IMR-90 (cell line): ENCODE measurements at regions not wholly inside any gene's neighbourhood (a gene's known extent, or its start where the extent isn't known, plus 50 kb on each side); places are given as distances from the start of the nearest gene placed in this dataset.

ENCODE experiments used
- ATAC-seq: fragments of 200-7000 bp; cut with Tn5 transposase; 2 replicates; pipeline ENCODE4 v1.9.1; 2020; ENCODE audit warnings: low read depth, mild to moderate bottlenecking, moderate library complexity
- BruUV-seq: library from RNA; stranded (reverse); fragments of 400-500 nt; replicated peaks from 2 replicates; lab custom pipeline; 2021; lab: Mats Ljungman, UMichigan
- CTCF ChIA-PET: fragments of 300-600 bp; formaldehyde crosslinking; extraction: SDS; loops from one replicate; lab custom pipeline; 2021; ENCODE audit warnings: antibody characterized with exemption; lab: Yijun Ruan, JAX
- POLR2A ChIA-PET: fragments of 300-600 bp; sonication (Branson Sonifier 250); formaldehyde crosslinking; loops from one replicate; lab custom pipeline; 2022; ENCODE audit warnings: antibody characterized with exemption; ENCODE audit not compliant: unreplicated experiment; lab: Charles Lee
- DNase-seq: peaks from one replicate; pipeline ENCODE4 v3.0.0; 2013
- H2AFZ ChIP-seq: replicated peaks from 2 replicates; pipeline ENCODE3; 2013; ENCODE audit warnings: low read length, mild to moderate bottlenecking; ENCODE audit not compliant: poor library complexity
- H2AK5ac ChIP-seq: 2 replicates; pipeline ENCODE4 v1.6.1; 2013; ENCODE audit warnings: low read depth, low read length, inconsistent platforms
- H2AK9ac ChIP-seq: replicated peaks from 2 replicates; pipeline ENCODE3; 2013; ENCODE audit warnings: mild to moderate bottlenecking, low read depth, low read length, moderate library complexity; ENCODE audit not compliant: poor library complexity
- H2BK120ac ChIP-seq: 2 replicates; pipeline ENCODE4 v1.6.1; 2013; ENCODE audit warnings: low read depth, low read length, inconsistent platforms
- H2BK15ac ChIP-seq: 3 replicates; pipeline ENCODE4 v1.6.1; 2013; ENCODE audit warnings: low read depth, low read length, inconsistent platforms
- H2BK20ac ChIP-seq: 2 replicates; pipeline ENCODE4 v1.6.1; 2013; ENCODE audit warnings: low read depth, mild to moderate bottlenecking, inconsistent platforms, low read length, moderate library complexity
- H2BK5ac ChIP-seq: 2 replicates; pipeline ENCODE4 v1.6.1; 2013; ENCODE audit warnings: mild to moderate bottlenecking, low read depth, low read length, inconsistent platforms; ENCODE audit not compliant: poor library complexity, severe bottlenecking
- H3K14ac ChIP-seq: replicated peaks from 2 replicates; pipeline ENCODE4 v1.6.1; 2013; ENCODE audit warnings: low read depth, low read length, inconsistent platforms
- H3K18ac ChIP-seq: 2 replicates; pipeline ENCODE4 v1.6.1; 2013; ENCODE audit warnings: low read depth, low read length, control low read depth
- H3K23ac ChIP-seq: 2 replicates; pipeline ENCODE4 v1.6.1; 2013; ENCODE audit warnings: low read depth, low read length, inconsistent platforms
- H3K27ac ChIP-seq: 2 replicates; pipeline ENCODE4 v1.5.1; 2013; ENCODE audit warnings: mild to moderate bottlenecking, control low read depth, low read length; ENCODE audit not compliant: insufficient read depth
- H3K27me3 ChIP-seq: 2 replicates; pipeline ENCODE4 v1.6.1; 2013; ENCODE audit warnings: low read length; ENCODE audit not compliant: control insufficient read depth, insufficient read depth
- H3K36me3 ChIP-seq: 2 replicates; pipeline ENCODE4 v1.6.1; 2013; ENCODE audit warnings: low read length, mixed read lengths; ENCODE audit not compliant: control insufficient read depth, insufficient read depth
- H3K4ac ChIP-seq: 2 replicates; pipeline ENCODE4 v1.6.1; 2013; ENCODE audit warnings: low read depth, low read length, inconsistent platforms
- H3K4me1 ChIP-seq: 2 replicates; pipeline ENCODE4 v1.6.1; 2013; ENCODE audit warnings: low read length, mixed read lengths; ENCODE audit not compliant: control insufficient read depth, insufficient read depth
- H3K4me2 ChIP-seq: 2 replicates; pipeline ENCODE4 v1.6.1; 2013; ENCODE audit warnings: low read depth, mild to moderate bottlenecking, control low read depth, low read length, moderate library complexity
- H3K4me3 ChIP-seq: 2 replicates; pipeline ENCODE4 v1.5.1; 2013; ENCODE audit warnings: low read depth, mild to moderate bottlenecking, control low read depth, low read length, moderate library complexity; ENCODE audit not compliant: insufficient read depth
- H3K56ac ChIP-seq: 2 replicates; pipeline ENCODE4 v1.6.1; 2013; ENCODE audit warnings: low read length, inconsistent platforms; ENCODE audit not compliant: insufficient read depth; ENCODE audit errors: extremely low read depth
- H3K79me1 ChIP-seq, 2 experiments: 2 replicates each; pipeline ENCODE4 v1.6.1; 2013; ENCODE audit warnings: low read length in 2 of 2, inconsistent platforms in 1 of 2, low read depth in 1 of 2
- H3K9ac ChIP-seq: 2 replicates; pipeline ENCODE4 v1.6.1; 2013; ENCODE audit warnings: low read depth, low read length, control low read depth
- H3K9me1 ChIP-seq: 2 replicates; pipeline ENCODE4 v1.6.1; 2013; ENCODE audit warnings: low read length, inconsistent platforms; ENCODE audit not compliant: insufficient read depth
- H3K9me3 ChIP-seq: 2 replicates; pipeline ENCODE4 v1.6.1; 2013; ENCODE audit warnings: low read length; ENCODE audit not compliant: control insufficient read depth, insufficient read depth
- H4K20me1 ChIP-seq: 2 replicates; pipeline ENCODE4 v1.6.1; 2013; ENCODE audit warnings: low read length, inconsistent platforms; ENCODE audit not compliant: insufficient read depth
- H4K5ac ChIP-seq: 2 replicates; pipeline ENCODE4 v1.6.1; 2013; ENCODE audit warnings: mild to moderate bottlenecking, low read depth, low read length, control low read depth
- H4K8ac ChIP-seq, 2 experiments: 2 replicates each; pipeline ENCODE4 v1.6.1; 2013; ENCODE audit warnings: low read depth in 2 of 2, low read length in 2 of 2, control low read depth in 1 of 2, inconsistent platforms in 1 of 2
- H4K91ac ChIP-seq: 2 replicates; pipeline ENCODE4 v1.6.1; 2013; ENCODE audit warnings: low read depth, low read length, inconsistent platforms; ENCODE audit not compliant: insufficient read depth
- BHLHE40 ChIP-seq: fragments of 150-350 bp; IDR thresholded peaks from 2 replicates; pipeline ENCODE4 v1.6.1; 2016; ENCODE audit warnings: mild to moderate bottlenecking, low read depth, low read length
- CEBPB ChIP-seq: IDR thresholded peaks from 2 replicates; pipeline ENCODE4 v1.6.1; 2012; ENCODE audit warnings: low read depth, low read length, improper control_type of control experiment
- CHD1 ChIP-seq: IDR thresholded peaks from 2 replicates; pipeline ENCODE4 v1.6.1; 2012; ENCODE audit warnings: low read depth, low read length, improper control_type of control experiment
- FOS ChIP-seq: fragments of 150-350 bp; IDR thresholded peaks from 2 replicates; pipeline ENCODE4 v1.6.1; 2016; ENCODE audit warnings: low read depth, low read length
- MAFK ChIP-seq: IDR thresholded peaks from 2 replicates; pipeline ENCODE4 v1.6.1; 2012; ENCODE audit warnings: low read depth, low read length, improper control_type of control experiment
- MAZ ChIP-seq: IDR thresholded peaks from 2 replicates; pipeline ENCODE4 v1.6.1; 2012; ENCODE audit warnings: low read depth, mild to moderate bottlenecking, low read length, improper control_type of control experiment, moderate library complexity, borderline replicate concordance
- MXI1 ChIP-seq: IDR thresholded peaks from 2 replicates; pipeline ENCODE4 v1.6.1; 2012; ENCODE audit warnings: low read depth, mild to moderate bottlenecking, low read length, moderate library complexity, borderline replicate concordance
- NFE2L2 ChIP-seq: fragments of 150-350 bp; IDR thresholded peaks from 2 replicates; pipeline ENCODE4 v1.6.1; 2016; ENCODE audit warnings: low read depth, mild to moderate bottlenecking, low read length
- POLR2A ChIP-seq: IDR thresholded peaks from 2 replicates; pipeline ENCODE4 v1.6.1; 2012; ENCODE audit warnings: mild to moderate bottlenecking, low read depth, low read length
- RAD21 ChIP-seq: IDR thresholded peaks from 2 replicates; pipeline ENCODE4 v1.6.1; 2012; ENCODE audit warnings: low read length, improper control_type of control experiment
- RCOR1 ChIP-seq: IDR thresholded peaks from 2 replicates; pipeline ENCODE4 v1.6.1; 2012; ENCODE audit warnings: mild to moderate bottlenecking, low read length, improper control_type of control experiment; ENCODE audit not compliant: insufficient replicate concordance
- RFX5 ChIP-seq: IDR thresholded peaks from 2 replicates; pipeline ENCODE4 v1.8.0; 2012; ENCODE audit warnings: low read depth, mild to moderate bottlenecking, low read length, moderate library complexity
- SMC3 ChIP-seq: fragments of 150-350 bp; IDR thresholded peaks from 2 replicates; pipeline ENCODE4 v1.6.1; 2016; ENCODE audit warnings: low read depth, mild to moderate bottlenecking, antibody characterized with exemption, low read length, moderate library complexity
- WGBS, 2 experiments: methylation state at CpG; one replicate each; pipeline versions ENCODE4 v1.1.5 to v1.1.7; 2013; ENCODE audit warnings: missing lambda C conversion rate in 2 of 2; ENCODE audit not compliant: insufficient read length in 1 of 2; ENCODE audit errors: extremely low coverage in 2 of 2; 5-methylcytosine and 5-hydroxymethylcytosine counted together
- dilution Hi-C: fragments of 300-500 bp; cut with HindIII; formaldehyde crosslinking; loops from one replicate; pipeline ENCODE4 v1.14.3; 2018; ENCODE audit warnings: low sequenced_read_pairs; ENCODE audit not compliant: unreplicated experiment
- in situ Hi-C: fragments of 300-500 bp; cut with MboI; formaldehyde crosslinking; loops from 3 replicates; pipeline ENCODE4 v1.14.3; 2019; ENCODE audit warnings: low sequenced_read_pairs, inconsistent platforms, mixed read lengths
- intact Hi-C: fragments of 100-400 bp; cut with micrococcal nuclease; formaldehyde crosslinking; loops from 2 replicates; pipeline ENCODE4 v1.10.0; 2022
- TF ChIP-seq, protein P1 (sequence below): fragments of 150-350 bp; IDR thresholded peaks from 2 replicates; pipeline ENCODE4 v1.6.1; 2017; ENCODE audit warnings: mild to moderate bottlenecking, antibody characterized with exemption, low read length, low read depth
- TF ChIP-seq, protein P2 (sequence below): conservative IDR thresholded peaks from 2 replicates; pipeline ENCODE4 v1.5.1; 2012; ENCODE audit warnings: mild to moderate bottlenecking, low read depth, low read length, improper control_type of control experiment
- TF ChIP-seq, protein P3 (sequence below): fragments of 150-350 bp; IDR thresholded peaks from 2 replicates; pipeline ENCODE4 v1.6.1; 2016; ENCODE audit warnings: low read depth, mild to moderate bottlenecking, low read length, moderate library complexity, borderline replicate concordance

GRCh38 chr10:121071901-121072300 lies 220.7 kb downstream of the WDR11 start:
- H3K9me1 ChIP-seq = no peaks in the 10 kb centered on the region
- no peak overlapping the region for H3K27ac ChIP-seq
- H2BK120ac ChIP-seq = no peak overlapping the region
- H3K4me2 ChIP-seq = no peak overlapping the region
- DNase-seq = no peak
- CTCF ChIA-PET = no interaction called here
- H4K8ac ChIP-seq = no peak overlapping the region
- H4K5ac ChIP-seq = no peak overlapping the region
- H2BK5ac ChIP-seq = no peak overlapping the region
- no peak overlapping the region for H3K14ac ChIP-seq
- no peaks in the 10 kb centered on the region for H3K36me3 ChIP-seq
- H2AK9ac ChIP-seq = no peak overlapping the region
- no peak overlapping the region for H3K18ac ChIP-seq
- H2AFZ ChIP-seq = no peak overlapping the region
- intact Hi-C loops = no loop called here
- H2BK15ac ChIP-seq = no peak overlapping the region
- no peaks in the 10 kb centered on the region for H3K4me1 ChIP-seq
- H3K4ac ChIP-seq = no peak overlapping the region
- H3K9ac ChIP-seq = no peak overlapping the region
- H3K9me3 ChIP-seq = peaks cover 29% of the 10 kb centered on the region
- ATAC-seq = no peak
- no peaks in the 10 kb centered on the region for H4K20me1 ChIP-seq
- in situ Hi-C loops = no loop called here
- no peak overlapping the region for H4K91ac ChIP-seq
- dilution Hi-C loops = no loop called here
- no peak overlapping the region for H3K56ac ChIP-seq
- POLR2A ChIA-PET = no interaction called here
- H3K23ac ChIP-seq = no peak overlapping the region
- H3K4me3 ChIP-seq = no peak overlapping the region
- no peaks in the 10 kb centered on the region for H3K27me3 ChIP-seq
- TF ChIP-seq RFX5 (no peak), MAFK (no peak), RCOR1 (no peak), MXI1 (no peak), MAZ (no peak), CHD1 (no peak), FOS (no peak), POLR2A (no peak), BHLHE40 (no peak), NFE2L2 (no peak), SMC3 (no peak), CEBPB (no peak), RAD21 (no peak)
- TF ChIP-seq, protein P1, sequence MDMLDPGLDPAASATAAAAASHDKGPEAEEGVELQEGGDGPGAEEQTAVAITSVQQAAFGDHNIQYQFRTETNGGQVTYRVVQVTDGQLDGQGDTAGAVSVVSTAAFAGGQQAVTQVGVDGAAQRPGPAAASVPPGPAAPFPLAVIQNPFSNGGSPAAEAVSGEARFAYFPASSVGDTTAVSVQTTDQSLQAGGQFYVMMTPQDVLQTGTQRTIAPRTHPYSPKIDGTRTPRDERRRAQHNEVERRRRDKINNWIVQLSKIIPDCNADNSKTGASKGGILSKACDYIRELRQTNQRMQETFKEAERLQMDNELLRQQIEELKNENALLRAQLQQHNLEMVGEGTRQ = no peak
- TF ChIP-seq, protein P2, sequence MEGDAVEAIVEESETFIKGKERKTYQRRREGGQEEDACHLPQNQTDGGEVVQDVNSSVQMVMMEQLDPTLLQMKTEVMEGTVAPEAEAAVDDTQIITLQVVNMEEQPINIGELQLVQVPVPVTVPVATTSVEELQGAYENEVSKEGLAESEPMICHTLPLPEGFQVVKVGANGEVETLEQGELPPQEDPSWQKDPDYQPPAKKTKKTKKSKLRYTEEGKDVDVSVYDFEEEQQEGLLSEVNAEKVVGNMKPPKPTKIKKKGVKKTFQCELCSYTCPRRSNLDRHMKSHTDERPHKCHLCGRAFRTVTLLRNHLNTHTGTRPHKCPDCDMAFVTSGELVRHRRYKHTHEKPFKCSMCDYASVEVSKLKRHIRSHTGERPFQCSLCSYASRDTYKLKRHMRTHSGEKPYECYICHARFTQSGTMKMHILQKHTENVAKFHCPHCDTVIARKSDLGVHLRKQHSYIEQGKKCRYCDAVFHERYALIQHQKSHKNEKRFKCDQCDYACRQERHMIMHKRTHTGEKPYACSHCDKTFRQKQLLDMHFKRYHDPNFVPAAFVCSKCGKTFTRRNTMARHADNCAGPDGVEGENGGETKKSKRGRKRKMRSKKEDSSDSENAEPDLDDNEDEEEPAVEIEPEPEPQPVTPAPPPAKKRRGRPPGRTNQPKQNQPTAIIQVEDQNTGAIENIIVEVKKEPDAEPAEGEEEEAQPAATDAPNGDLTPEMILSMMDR = no peak
- TF ChIP-seq, protein P3, sequence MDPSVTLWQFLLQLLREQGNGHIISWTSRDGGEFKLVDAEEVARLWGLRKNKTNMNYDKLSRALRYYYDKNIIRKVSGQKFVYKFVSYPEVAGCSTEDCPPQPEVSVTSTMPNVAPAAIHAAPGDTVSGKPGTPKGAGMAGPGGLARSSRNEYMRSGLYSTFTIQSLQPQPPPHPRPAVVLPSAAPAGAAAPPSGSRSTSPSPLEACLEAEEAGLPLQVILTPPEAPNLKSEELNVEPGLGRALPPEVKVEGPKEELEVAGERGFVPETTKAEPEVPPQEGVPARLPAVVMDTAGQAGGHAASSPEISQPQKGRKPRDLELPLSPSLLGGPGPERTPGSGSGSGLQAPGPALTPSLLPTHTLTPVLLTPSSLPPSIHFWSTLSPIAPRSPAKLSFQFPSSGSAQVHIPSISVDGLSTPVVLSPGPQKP = no peak
- no CpG with 5 or more reads among the region's 2 CpGs for WGBS, 2 experiments
- no peak overlapping the region for H2BK20ac ChIP-seq
- no TSS peak for BruUV-seq
- no peak overlapping the region for H2AK5ac ChIP-seq
- H3K79me1 ChIP-seq = no peaks in the 10 kb centered on the region
